CD14-positive monocyte (primary cell): ENCODE measurements at regions not wholly inside any gene's neighbourhood (a gene's known extent, or its start where the extent isn't known, plus 50 kb on each side); places are given as distances from the start of the nearest gene placed in this dataset.

Experiments
- DNase-seq, 3 donors: peaks; one replicate each; pipeline ENCODE4 v3.0.0-alpha.2; 2011 to 2022
- H2AFZ ChIP-seq: 2 replicates; pipeline ENCODE4 v1.6.0; 2012; ENCODE audit warnings: mild to moderate bottlenecking, low read depth, low read length, inconsistent platforms; ENCODE audit not compliant: insufficient read depth, poor library complexity, severe bottlenecking
- H3K27ac ChIP-seq, 2 donors: 1 replicate in 1 of 2; 2 replicates in 1 of 2; pipeline ENCODE4 v1.5.1; 2012 to 2013; ENCODE audit warnings: low read length in 2 of 2, control low read depth in 1 of 2, inconsistent platforms in 1 of 2, low read depth in 1 of 2, mild to moderate bottlenecking in 1 of 2
- H3K27me3 ChIP-seq, 2 donors: one replicate each; pipeline versions ENCODE4 v1.6.0 to v1.6.1; 2011 to 2013; ENCODE audit warnings: low read length in 2 of 2; ENCODE audit not compliant: control insufficient read depth in 2 of 2, insufficient read depth in 2 of 2
- H3K36me3 ChIP-seq, 2 donors: replicated peaks in 1 of 2; 1 replicate in 1 of 2; 2 replicates in 1 of 2; pipeline versions ENCODE4 v1.5.1 to v1.6.1; 2012 to 2013; ENCODE audit warnings: low read length in 2 of 2, control low read depth in 1 of 2, inconsistent platforms in 1 of 2, mild to moderate bottlenecking in 1 of 2; ENCODE audit not compliant: insufficient read depth in 2 of 2, control insufficient read depth in 1 of 2
- H3K4me1 ChIP-seq, 2 donors: 1 replicate in 1 of 2; 2 replicates in 1 of 2; pipeline versions ENCODE4 v1.5.1 to v1.6.1; 2012 to 2013; ENCODE audit warnings: low read length in 2 of 2, control low read depth in 1 of 2, inconsistent platforms in 1 of 2, mild to moderate bottlenecking in 1 of 2, moderate library complexity in 1 of 2; ENCODE audit not compliant: insufficient read depth in 2 of 2, control insufficient read depth in 1 of 2
- H3K4me2 ChIP-seq: replicated peaks from 2 replicates; pipeline ENCODE3; 2012; ENCODE audit warnings: low read length, moderate library complexity, mild to moderate bottlenecking; ENCODE audit not compliant: poor library complexity, severe bottlenecking; ENCODE audit errors: extremely low read depth
- H3K4me3 ChIP-seq, 3 experiments: fragments of 200-600 bp in 1 of 3; sonication (generic) in 1 of 3; replicated peaks in 1 of 3; 1 replicate in 2 of 3; 2 replicates in 1 of 3; pipeline ENCODE4 v1.5.1; 2011 to 2013; ENCODE audit warnings: low read length in 3 of 3, mild to moderate bottlenecking in 3 of 3, control low read depth in 2 of 3, low read depth in 2 of 3, inconsistent platforms in 1 of 3, moderate library complexity in 1 of 3
- H3K79me2 ChIP-seq: 2 replicates; pipeline ENCODE4 v1.6.0; 2012; ENCODE audit warnings: mild to moderate bottlenecking, control low read depth, inconsistent platforms, low read length, moderate library complexity; ENCODE audit not compliant: insufficient read depth
- H3K9ac ChIP-seq: 2 replicates; pipeline ENCODE4 v1.6.0; 2017; ENCODE audit warnings: low read length, mild to moderate bottlenecking; ENCODE audit not compliant: insufficient read depth, poor library complexity, severe bottlenecking
- H3K9me3 ChIP-seq, 2 donors: replicated peaks in 1 of 2; 1 replicate in 1 of 2; 2 replicates in 1 of 2; pipeline versions ENCODE4 v1.5.1 to v1.6.1; 2012 to 2013; ENCODE audit warnings: low read length in 2 of 2, control low read depth in 1 of 2; ENCODE audit not compliant: control insufficient read depth in 1 of 2, insufficient read depth in 1 of 2
- H4K20me1 ChIP-seq: 2 replicates; pipeline ENCODE4 v1.6.0; 2012; ENCODE audit warnings: mild to moderate bottlenecking, low read length, control low read depth, moderate library complexity; ENCODE audit not compliant: insufficient read depth
- H3K27ac Mint-ChIP-seq, 7 donors: one replicate each; pipeline ENCODE4 v1.8.0; 2020; ENCODE audit warnings: mild to moderate bottlenecking in 7 of 7, mixed read lengths in 7 of 7, moderate library complexity in 6 of 7, inconsistent platforms in 2 of 7
- H3K27me3 Mint-ChIP-seq, 3 donors: one replicate each; pipeline ENCODE4 v1.8.0; 2021 to 2022; ENCODE audit warnings: low read depth in 3 of 3, mild to moderate bottlenecking in 3 of 3, mixed read lengths in 3 of 3, moderate library complexity in 3 of 3, inconsistent platforms in 1 of 3
- H3K36me3 Mint-ChIP-seq, 2 donors: one replicate each; pipeline ENCODE4 v1.8.0; 2020; ENCODE audit warnings: mixed read lengths in 2 of 2, inconsistent platforms in 1 of 2, mild to moderate bottlenecking in 1 of 2
- H3K4me1 Mint-ChIP-seq: one replicate; pipeline ENCODE4 v1.8.0; 2020; ENCODE audit warnings: mild to moderate bottlenecking, mixed read lengths
- H3K4me3 Mint-ChIP-seq, 2 donors: one replicate each; pipeline ENCODE4 v1.8.0; 2020; ENCODE audit warnings: mild to moderate bottlenecking in 2 of 2, mixed read lengths in 2 of 2, moderate library complexity in 1 of 2
- H3K9me3 Mint-ChIP-seq, 7 donors: one replicate each; pipeline ENCODE4 v1.8.0; 2020 to 2022; ENCODE audit warnings: mixed read lengths in 7 of 7, mild to moderate bottlenecking in 6 of 7, moderate library complexity in 6 of 7, inconsistent platforms in 2 of 7
- CTCF ChIP-seq: fragments of 200-600 bp; IDR thresholded peaks from one replicate; pipeline ENCODE4 v1.8.0; 2022; ENCODE audit warnings: antibody characterized with exemption, mild to moderate bottlenecking
- WGBS: methylation state at CpG from one replicate; pipeline ENCODE4 v1.1.5; 2013; ENCODE audit warnings: missing lambda C conversion rate; ENCODE audit not compliant: insufficient coverage; 5-methylcytosine and 5-hydroxymethylcytosine counted together
- intact Hi-C, 2 donors: fragments of 100-400 bp; cut with micrococcal nuclease; formaldehyde crosslinking; loops; one replicate each; pipeline versions ENCODE4 v1.15.0 to v1.15.1; 2023

GRCh38 chr2:150046810-150047209, 440.7 kb downstream of the RND3 start:
- no peak overlapping the region for H3K9ac ChIP-seq
- TF ChIP-seq CTCF = no peak
- H2AFZ ChIP-seq = no peak overlapping the region
- H3K4me1 Mint-ChIP-seq = no peaks in the 10 kb centered on the region
- H3K4me1 ChIP-seq = no peaks in the 10 kb centered on the region
- intact Hi-C loops = no loop called here
- H4K20me1 ChIP-seq = no peaks in the 10 kb centered on the region
- no peaks in the 10 kb centered on the region for H3K36me3 ChIP-seq
- H3K27ac Mint-ChIP-seq = no peak overlapping the region
- H3K4me2 ChIP-seq = no peak overlapping the region
- H3K27ac ChIP-seq = no peak overlapping the region
- no peaks in the 10 kb centered on the region for H3K36me3 Mint-ChIP-seq
- H3K4me3 ChIP-seq = no peak overlapping the region
- no peak overlapping the region for H3K4me3 Mint-ChIP-seq
- no peaks in the 10 kb centered on the region for H3K9me3 ChIP-seq
- WGBS = no CpG with 5 or more reads among the region's 4 CpGs
- no peak for DNase-seq
- H3K79me2 ChIP-seq = no peaks in the 10 kb centered on the region
- H3K27me3 Mint-ChIP-seq = no peaks in the 10 kb centered on the region
- H3K9me3 Mint-ChIP-seq = peaks cover 0 to 6% (median 0%) of the 10 kb centered on the region in 7 donors
- H3K27me3 ChIP-seq = no peaks in the 10 kb centered on the region

- Histone ChIP-seq H3K27ac (no peak overlapping the region), H3K4me3 (no peak overlapping the region), H4K20me1 (no peaks in the 10 kb centered on the region), H3K4me1 (no peaks in the 10 kb centered on the region), H3K9ac (no peak overlapping the region), H2AFZ (no peak overlapping the region), H3K9me3 (no peaks in the 10 kb centered on the region), H3K79me2 (no peaks in the 10 kb centered on the region), H3K36me3 (no peaks in the 10 kb centered on the region), H3K27me3 (no peaks in the 10 kb centered on the region), H3K4me2 (no peak overlapping the region)
- Mint-ChIP-seq H3K27ac (no peak overlapping the region), H3K4me1 (no peaks in the 10 kb centered on the region), H3K36me3 (no peaks in the 10 kb centered on the region), H3K27me3 (no peaks in the 10 kb centered on the region), H3K4me3 (no peak overlapping the region), H3K9me3 (peaks cover 0 to 6% (median 0%) of the 10 kb centered on the region in 7 donors)
- no peak for TF ChIP-seq CTCF
- no peak for DNase-seq
- intact Hi-C loops = no loop called here
- 100% methylated on average over 1 of the region's 5 CpGs for WGBS
These were observed 441.3 kb downstream of the RND3 start for GRCh38 chr2:150046211-150046610.
